ENCODE measurements at regions not wholly inside any gene's neighbourhood (a gene's known extent, or its start where the extent isn't known, plus 50 kb on each side); places are given as distances from the start of the nearest gene placed in this dataset.

DNA sequence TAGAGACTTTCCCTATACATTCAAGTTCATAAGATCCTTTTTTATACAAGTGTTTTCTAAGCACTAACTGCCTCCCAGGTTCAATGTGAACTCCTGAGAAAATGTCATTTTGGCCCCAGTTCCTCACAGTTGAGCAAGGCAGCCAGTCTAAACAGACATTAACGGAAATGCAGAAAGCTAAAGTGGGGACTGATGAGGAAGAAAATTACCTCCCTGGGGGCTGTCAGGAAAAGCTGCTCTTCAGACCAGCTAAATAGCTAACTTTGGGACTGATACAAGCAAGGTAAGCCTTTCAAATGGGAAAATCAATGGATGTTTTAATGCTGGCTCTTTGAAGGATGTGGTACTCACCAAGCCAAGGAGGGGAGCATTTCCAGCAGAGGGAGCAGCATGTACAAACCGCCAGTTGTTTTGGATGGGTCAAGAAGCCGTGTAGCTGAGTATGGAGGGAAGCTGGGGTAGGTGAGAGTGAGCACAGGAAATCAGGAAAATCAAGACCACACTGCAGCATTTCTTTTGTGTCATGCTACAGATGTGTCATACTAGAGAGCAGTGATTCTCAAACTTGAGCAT lies 180.8 kb upstream of the CHD6 start:
- no peak for DNase-seq (ENCODE audit: low read depth in 4 of 4, low spot score in 1 of 4)

DNA sequence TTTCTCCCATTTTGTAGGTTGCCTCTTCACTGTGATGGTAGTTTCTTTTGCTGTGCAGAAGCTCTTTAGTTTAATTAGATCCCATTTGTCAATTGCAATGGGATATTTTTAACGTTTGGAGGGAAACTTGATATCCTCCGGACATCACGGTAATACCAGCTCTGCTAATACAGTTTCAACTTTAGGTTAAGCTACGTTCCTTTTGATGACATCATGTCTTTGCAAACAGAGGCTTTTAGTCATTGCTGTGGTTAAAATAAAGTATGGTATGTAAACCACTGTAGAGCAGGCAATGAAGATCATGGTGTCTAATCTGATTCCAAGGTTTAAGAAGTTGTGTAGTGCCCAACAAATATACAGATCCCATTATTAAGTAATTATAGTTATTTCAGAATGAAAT lies 168.0 kb upstream of the CHD6 start:
- no peak for DNase-seq (ENCODE audit: low read depth in 4 of 4, low spot score in 1 of 4)

DNA sequence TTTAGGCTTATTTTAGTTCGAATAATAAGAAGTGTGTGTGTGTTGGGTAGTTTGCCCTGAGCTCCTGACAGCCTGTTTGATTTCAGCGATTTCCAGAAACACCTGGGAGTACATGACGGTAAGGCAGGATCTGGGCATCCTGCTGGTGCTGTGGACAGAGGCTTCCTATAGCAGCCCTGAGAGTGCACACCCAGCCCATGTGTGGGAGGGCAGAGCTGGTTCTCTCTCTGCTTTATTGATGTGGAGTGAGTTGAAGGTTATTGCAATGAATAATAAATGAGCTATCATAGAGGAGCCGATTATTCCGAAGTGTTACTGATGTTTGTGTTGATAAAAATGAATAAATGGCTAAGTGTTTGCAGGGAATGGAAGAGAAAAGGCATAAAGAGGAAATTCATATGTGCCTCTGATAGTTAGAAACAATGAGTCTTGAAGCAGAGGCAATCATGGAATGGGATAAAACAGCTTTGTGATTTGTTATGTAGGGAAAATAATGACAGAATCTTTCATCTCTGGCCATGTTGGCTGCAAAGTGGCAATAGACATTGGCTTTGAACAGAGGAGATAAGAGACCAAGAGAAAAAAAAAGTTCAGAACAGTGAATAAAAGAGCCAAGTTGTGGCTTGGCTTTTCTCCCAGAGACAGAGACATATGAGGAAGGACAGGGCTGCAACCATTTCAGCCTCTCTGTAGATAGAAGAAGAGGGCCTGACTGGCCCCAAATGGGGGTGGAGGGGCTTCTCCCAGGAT lies 166.2 kb upstream of the CHD6 start:
- no peak for DNase-seq (ENCODE audit: low read depth in 4 of 4, low spot score in 1 of 4)

DNA sequence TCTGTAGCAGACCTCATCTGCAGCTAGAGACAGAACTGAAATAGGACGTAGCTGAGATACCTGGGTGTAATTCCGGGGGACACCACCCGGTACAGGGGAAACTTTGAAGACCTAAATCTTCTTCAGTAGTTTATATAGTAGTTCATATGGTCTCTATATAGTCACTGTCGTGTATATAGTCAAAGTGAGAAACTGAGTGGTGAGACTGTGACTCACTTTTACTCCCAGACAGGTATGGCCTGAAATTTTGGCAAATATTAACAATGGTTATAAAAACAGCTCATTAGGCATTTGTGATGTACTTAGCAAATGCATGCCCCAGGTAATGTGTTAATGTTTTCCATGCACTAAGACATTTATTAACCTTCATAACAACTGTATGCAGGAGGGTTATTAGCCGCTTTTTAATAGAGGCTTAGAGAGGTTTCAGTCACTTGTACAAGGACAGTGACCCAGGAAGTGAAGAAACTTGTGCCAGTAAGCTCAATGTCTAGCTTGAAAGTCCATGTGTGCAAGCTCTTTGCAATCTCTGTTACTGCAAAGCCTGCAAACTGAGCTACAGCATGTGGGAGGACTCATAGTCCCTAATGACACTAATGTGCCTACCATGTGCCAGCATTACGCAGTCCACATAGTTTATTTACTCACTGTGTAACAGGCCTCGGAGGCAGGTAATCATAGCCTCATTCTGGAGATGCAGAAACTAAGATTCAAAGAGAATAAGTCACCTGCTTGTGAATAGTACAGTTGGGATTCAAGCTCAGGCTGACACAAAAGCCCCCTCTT lies 165.4 kb upstream of the CHD6 start:
- no peak for DNase-seq (ENCODE audit: low read depth in 4 of 4, low spot score in 1 of 4)

- no peak for DNase-seq (ENCODE audit: low read depth in 4 of 4, low spot score in 1 of 4)
Measured at GRCh38 chr20:41782730-41783406, 164.7 kb upstream of the CHD6 start.

DNA sequence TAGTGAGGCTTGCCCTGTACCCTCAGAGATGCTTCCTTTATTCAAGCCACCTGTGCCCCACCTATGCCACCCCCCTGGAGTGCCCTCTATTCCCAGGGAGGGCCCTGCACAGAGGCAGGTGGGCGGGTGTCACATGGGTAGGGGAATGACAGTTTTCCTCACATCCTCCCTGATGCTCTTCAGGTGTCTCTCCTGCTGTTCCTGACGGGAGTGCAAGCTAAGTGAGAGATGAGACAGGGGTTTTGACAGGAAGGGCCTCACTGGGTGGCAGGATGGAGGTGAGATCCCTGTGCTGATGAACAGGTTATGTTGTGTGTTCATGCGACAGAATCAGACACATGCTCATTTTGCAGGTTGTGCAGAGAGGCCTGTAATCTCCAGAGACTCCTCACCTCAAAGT lies 164.1 kb upstream of the CHD6 start:
- DNase-seq (ENCODE audit: low read depth in 4 of 4, low spot score in 1 of 4) = no peak

- DNase-seq (ENCODE audit: low read depth in 4 of 4, low spot score in 1 of 4) = no peak
Measured at GRCh38 chr20:41776421-41776820, 158.2 kb upstream of the CHD6 start.

- DNase-seq (ENCODE audit: low read depth in 4 of 4, low spot score in 1 of 4) = no peak
Measured at GRCh38 chr20:41774291-41774690, 156.1 kb upstream of the CHD6 start.

DNA sequence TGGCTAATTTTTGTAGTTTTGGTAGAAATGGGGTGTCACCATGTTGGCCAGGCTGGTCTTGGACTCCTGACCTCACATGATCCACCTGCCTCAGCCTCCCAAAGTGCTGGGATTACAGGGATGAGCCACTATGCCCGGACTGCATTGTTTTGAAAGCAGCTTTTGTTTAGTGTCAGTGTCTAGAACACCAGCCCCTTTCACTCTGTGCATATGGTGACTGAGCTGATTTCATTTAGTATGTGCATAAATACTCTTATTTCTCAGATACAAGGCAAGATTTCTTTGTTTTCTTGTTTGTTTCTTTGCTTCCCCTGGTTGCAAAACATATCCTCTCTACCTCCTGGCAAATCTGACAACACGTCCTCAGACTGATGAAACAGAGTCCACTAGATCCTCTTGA lies 152.8 kb upstream of the CHD6 start:
- DNase-seq (ENCODE audit: low read depth in 4 of 4, low spot score in 1 of 4) = no peak

DNA sequence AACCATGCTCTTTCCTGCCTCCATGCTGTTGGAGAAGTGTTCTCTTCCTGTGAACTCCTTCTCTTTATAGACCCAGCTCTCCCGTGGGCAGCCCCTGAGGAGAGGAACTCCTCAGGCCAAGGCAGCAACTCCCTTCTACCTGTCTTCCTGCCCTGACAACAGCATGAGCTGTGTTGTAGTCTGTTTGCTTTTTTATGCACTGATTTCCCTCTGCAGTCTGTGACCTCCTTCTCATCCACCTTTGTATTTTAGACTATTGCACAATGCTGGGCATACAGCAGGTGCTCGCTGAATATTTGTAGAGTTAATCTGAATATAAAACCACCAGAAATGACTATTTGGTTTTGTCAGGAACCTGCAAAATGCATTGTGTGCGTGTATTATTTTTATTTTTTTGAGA lies 152.2 kb upstream of the CHD6 start:
- no peak for DNase-seq (ENCODE audit: low read depth in 4 of 4, low spot score in 1 of 4)

- no peak for DNase-seq (ENCODE audit: low read depth in 4 of 4, low spot score in 1 of 4)
Measured at GRCh38 chr20:41769592-41770018, 151.4 kb upstream of the CHD6 start.

- no peak for DNase-seq (ENCODE audit: low read depth in 4 of 4, low spot score in 1 of 4)
Measured at GRCh38 chr20:41750137-41750536, 132.0 kb upstream of the CHD6 start.

GRCh38 chr20:41748756-41749582 lies 130.8 kb upstream of the CHD6 start:
- no peak for DNase-seq (ENCODE audit: low read depth in 4 of 4, low spot score in 1 of 4)

- no peak for DNase-seq (ENCODE audit: low read depth in 4 of 4, low spot score in 1 of 4)
Measured at GRCh38 chr20:41748051-41748450, 129.9 kb upstream of the CHD6 start.

GRCh38 chr20:41747226-41747625 lies 129.0 kb upstream of the CHD6 start:
- DNase-seq (ENCODE audit: low read depth in 4 of 4, low spot score in 1 of 4) = no peak

DNA sequence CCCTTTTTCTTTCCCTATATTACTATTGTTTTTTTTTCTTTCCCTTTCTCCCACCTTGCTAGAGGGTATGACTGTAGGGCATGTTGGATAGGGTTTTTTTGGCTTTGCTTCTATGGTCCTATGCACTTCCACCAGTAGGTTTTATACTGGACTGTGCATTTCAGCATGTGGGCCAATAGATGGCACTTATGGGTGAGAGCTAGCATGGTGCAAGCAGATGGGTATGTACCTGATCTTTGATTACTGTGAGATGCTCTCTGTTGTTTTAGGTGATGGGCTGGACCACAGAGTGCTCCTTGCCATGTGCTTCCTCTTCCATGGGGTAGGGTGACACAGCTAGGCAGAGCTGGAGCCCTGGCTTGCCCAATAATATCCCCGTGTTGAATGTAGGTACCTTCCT lies 128.5 kb upstream of the CHD6 start:
- no peak for DNase-seq (ENCODE audit: low read depth in 4 of 4, low spot score in 1 of 4)

- DNase-seq (ENCODE audit: low read depth in 4 of 4, low spot score in 1 of 4) = peak in 2 of 4 experiments; percentile 19 to 30
Measured at GRCh38 chr20:41738604-41739206, 120.5 kb upstream of the CHD6 start.

GRCh38 chr20:41735949-41736348 lies 117.8 kb upstream of the CHD6 start:
- DNase-seq (ENCODE audit: low read depth in 4 of 4, low spot score in 1 of 4) = no peak

GRCh38 chr20:41734506-41734945 lies 116.3 kb upstream of the CHD6 start:
- DNase-seq (ENCODE audit: low read depth in 4 of 4, low spot score in 1 of 4) = peak in 1 of 4 experiments; percentile 17

DNA sequence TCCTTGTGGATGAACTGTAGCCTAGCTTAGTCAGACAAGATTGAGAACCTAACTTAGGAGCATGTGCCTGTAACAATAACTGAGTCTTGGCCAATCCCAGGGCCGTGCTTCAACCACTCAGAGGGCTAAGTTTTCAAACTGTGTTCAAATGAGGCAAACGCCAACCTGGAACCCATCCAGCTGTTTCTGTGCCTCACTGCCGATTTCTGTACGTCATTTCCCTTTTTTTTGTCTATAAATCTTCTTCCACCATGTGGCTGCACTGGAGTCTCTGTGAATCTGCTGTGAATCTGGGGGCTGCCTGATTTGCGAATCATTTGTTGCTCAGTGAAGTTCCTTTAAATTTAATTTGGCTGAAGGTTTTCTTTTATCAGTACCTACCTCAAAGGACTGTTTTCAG lies 115.0 kb upstream of the CHD6 start:
- DNase-seq (ENCODE audit: low read depth in 4 of 4, low spot score in 1 of 4) = no peak

All from stimulated activated CD4-positive, alpha-beta T cell treated with anti-CD3 and anti-CD28 coated beads, Interleukin-1b, Interleukin-23, amount 100 ng/mL, for 24 hours (primary cell).